SK-N-SH (cell line): ENCODE measurements at regions not wholly inside any gene's neighbourhood (a gene's known extent, or its start where the extent isn't known, plus 50 kb on each side); places are given as distances from the start of the nearest gene placed in this dataset.

Experiments
- CTCF ChIA-PET: fragments of 300-600, 350-600 bp; formaldehyde crosslinking; extraction: SDS; loops from one replicate; lab custom pipeline; 2021; lab: Yijun Ruan, JAX
- POLR2A ChIA-PET: fragments of 350-600 bp; sonication (Branson Sonifier 250); formaldehyde crosslinking; extraction: SDS; loops from one replicate; lab custom pipeline; 2020; ENCODE audit warnings: antibody characterized with exemption, inconsistent platforms; lab: Yijun Ruan, JAX
- DNase-seq: peaks from one replicate; pipeline ENCODE4 v3.0.0; 2012
- H2AFZ ChIP-seq: fragments of 200-600 bp; sonication (generic); 2 replicates; pipeline ENCODE4 v1.8.1; 2016; ENCODE audit warnings: antibody characterized with exemption, mild to moderate bottlenecking, low read depth
- H3F3A ChIP-seq: fragments of 200-600 bp; sonication (generic); replicated peaks from 2 replicates; pipeline ENCODE3; 2016; ENCODE audit warnings: antibody characterized with exemption, mild to moderate bottlenecking; ENCODE audit not compliant: insufficient read depth
- H3K27ac ChIP-seq, 2 experiments: fragments of 200-500 bp in 1 of 2; fragments of 200-600 bp in 1 of 2; sonication (Bioruptor generic) in 1 of 2; sonication (generic), shearing (Covaris generic) in 1 of 2; 2 replicates each; pipeline versions ENCODE4 v1.5.1 to v1.6.1; 2014 to 2016; ENCODE audit warnings: low read depth in 2 of 2, inconsistent platforms in 1 of 2, low read length in 1 of 2, mild to moderate bottlenecking in 1 of 2, mixed read lengths in 1 of 2
- H3K27me3 ChIP-seq: fragments of 200-600 bp; sonication (generic), shearing (Covaris generic); 2 replicates; pipeline ENCODE4 v1.6.1; 2016; ENCODE audit warnings: mixed run types; ENCODE audit not compliant: insufficient read depth
- H3K36me3 ChIP-seq, 2 experiments: fragments of 200-500 bp in 1 of 2; fragments of 200-600 bp in 1 of 2; sonication (Bioruptor generic) in 1 of 2; sonication (generic) in 1 of 2; replicated peaks in 1 of 2; 2 replicates each; pipeline versions ENCODE3 to v1.5.1; 2014 to 2016; ENCODE audit warnings: low read length in 1 of 2, mild to moderate bottlenecking in 1 of 2; ENCODE audit not compliant: insufficient read depth in 2 of 2, control insufficient read depth in 1 of 2
- H3K4me1 ChIP-seq, 2 experiments: fragments of 200-500 bp in 1 of 2; fragments of 200-600 bp in 1 of 2; sonication (Bioruptor generic) in 1 of 2; sonication (generic), shearing (Covaris generic) in 1 of 2; 2 replicates each; pipeline versions ENCODE4 v1.5.1 to v1.6.1; 2014 to 2016; ENCODE audit warnings: low read depth in 1 of 2, low read length in 1 of 2, mixed run types in 1 of 2; ENCODE audit not compliant: insufficient read depth in 2 of 2, control insufficient read depth in 1 of 2
- H3K4me2 ChIP-seq: fragments of 200-600 bp; sonication (generic), shearing (Covaris generic); 2 replicates; pipeline ENCODE4 v1.6.1; 2017; ENCODE audit warnings: mixed run types
- H3K4me3 ChIP-seq, 2 experiments: fragments of 200-500 bp in 1 of 2; fragments of 200-600 bp in 1 of 2; sonication (Bioruptor generic) in 1 of 2; sonication (generic), shearing (Covaris generic) in 1 of 2; 2 replicates each; pipeline versions ENCODE4 v1.5.1 to v1.8.1; 2014 to 2016; ENCODE audit warnings: low read depth in 2 of 2, inconsistent platforms in 1 of 2, low read length in 1 of 2, mild to moderate bottlenecking in 1 of 2, mixed read lengths in 1 of 2, moderate library complexity in 1 of 2
- H3K79me2 ChIP-seq: fragments of 200-600 bp; sonication (generic); 2 replicates; pipeline ENCODE4 v1.8.1; 2017; ENCODE audit warnings: mild to moderate bottlenecking; ENCODE audit not compliant: insufficient read depth
- H3K9ac ChIP-seq: fragments of 200-600 bp; sonication (generic); 2 replicates; pipeline ENCODE4 v1.6.1; 2017; ENCODE audit warnings: mixed run types
- H3K9me2 ChIP-seq: fragments of 200-600 bp; sonication (generic); 2 replicates; pipeline ENCODE4 v1.6.1; 2017; ENCODE audit warnings: mixed run types
- H3K9me3 ChIP-seq: fragments of 200-600 bp; sonication (generic); 2 replicates; pipeline ENCODE4 v1.6.1; 2017; ENCODE audit warnings: mixed run types, mild to moderate bottlenecking, moderate library complexity
- H4K20me1 ChIP-seq: fragments of 200-600 bp; sonication (generic); 2 replicates; pipeline ENCODE4 v1.6.1; 2017; ENCODE audit warnings: mild to moderate bottlenecking, mixed run types; ENCODE audit not compliant: insufficient read depth
- CHD2 ChIP-seq: fragments of 150-350 bp; IDR thresholded peaks from 2 replicates; pipeline ENCODE4 v1.6.1; 2018; ENCODE audit warnings: low read length; ENCODE audit not compliant: partially characterized antibody
- EP300 ChIP-seq, 2 experiments: IDR thresholded peaks; 2 replicates each; pipeline versions ENCODE4 v1.4.0 to v1.6.1; 2012; ENCODE audit warnings: borderline replicate concordance in 1 of 2, low read depth in 1 of 2, low read length in 1 of 2
- EZH2phosphoT487 ChIP-seq: fragments of 200-600 bp; sonication (generic); IDR thresholded peaks from 2 replicates; pipeline ENCODE4 v1.6.1; 2017; ENCODE audit warnings: low read depth, mixed run types, mild to moderate bottlenecking, antibody characterized with exemption, moderate library complexity, borderline replicate concordance
- FOXJ3 ChIP-seq: sonication (generic); formaldehyde crosslinking; IDR thresholded peaks from 2 replicates; pipeline ENCODE4 v1.5.1; 2020; ENCODE audit warnings: mild to moderate bottlenecking, missing genetic modification reagents
- MEF2A ChIP-seq: IDR thresholded peaks from 2 replicates; pipeline ENCODE4 v1.4.0; 2012; ENCODE audit warnings: low read depth, borderline replicate concordance
- MXI1 ChIP-seq: IDR thresholded peaks from 2 replicates; pipeline ENCODE4 v1.6.1; 2012; ENCODE audit warnings: mild to moderate bottlenecking, low read depth, low read length, improper control_type of control experiment
- NFIC ChIP-seq: IDR thresholded peaks from 2 replicates; pipeline ENCODE4 v1.4.0; 2012; ENCODE audit warnings: borderline replicate concordance
- POLR2AphosphoS5 ChIP-seq: IDR thresholded peaks from 2 replicates; pipeline ENCODE4 v1.6.1; 2012; ENCODE audit warnings: low read depth, low read length
- RAD21 ChIP-seq: IDR thresholded peaks from 2 replicates; pipeline ENCODE4 v1.6.1; 2012; ENCODE audit warnings: mild to moderate bottlenecking, low read length
- RFX5 ChIP-seq: IDR thresholded peaks from 2 replicates; pipeline ENCODE4 v1.6.1; 2012; ENCODE audit warnings: mild to moderate bottlenecking, improper control_type of control experiment, low read length
- TCF12 ChIP-seq: IDR thresholded peaks from 2 replicates; pipeline ENCODE4 v1.4.0; 2012
- TEAD4 ChIP-seq: IDR thresholded peaks from 2 replicates; pipeline ENCODE4 v1.4.0; 2012; ENCODE audit warnings: mild to moderate bottlenecking, borderline replicate concordance; ENCODE audit not compliant: insufficient read depth
- YY1 ChIP-seq: IDR thresholded peaks from 2 replicates; pipeline ENCODE4 v1.4.0; 2012; ENCODE audit warnings: low read depth, mild to moderate bottlenecking
- WGBS: methylation state at CpG from one replicate; pipeline ENCODE4 v1.1.6; 2017; ENCODE audit warnings: low lambda C conversion rate; 5-methylcytosine and 5-hydroxymethylcytosine counted together
- TF ChIP-seq, protein P1 (sequence below): fragments of 200-600 bp; sonication (generic); IDR thresholded peaks from 2 replicates; pipeline ENCODE4 v1.6.1; 2017; ENCODE audit warnings: antibody characterized with exemption, mild to moderate bottlenecking, moderate library complexity
- TF ChIP-seq, protein P2 (sequence below): fragments of 150-350 bp; IDR thresholded peaks from 2 replicates; pipeline ENCODE4 v1.6.1; 2017; ENCODE audit warnings: antibody characterized with exemption, low read length, low read depth, borderline replicate concordance
- TF ChIP-seq, protein P3 (sequence below): IDR thresholded peaks from 2 replicates; pipeline ENCODE4 v1.4.0; 2012; ENCODE audit warnings: low read depth, borderline replicate concordance
- TF ChIP-seq, protein P4 (sequence below): IDR thresholded peaks from 2 replicates; pipeline ENCODE4; 2012
- TF ChIP-seq, protein P5 (sequence below): fragments of 150-350 bp; IDR thresholded peaks from 2 replicates; pipeline ENCODE4 v1.6.1; 2016; ENCODE audit warnings: mild to moderate bottlenecking, low read depth, low read length

DNA sequence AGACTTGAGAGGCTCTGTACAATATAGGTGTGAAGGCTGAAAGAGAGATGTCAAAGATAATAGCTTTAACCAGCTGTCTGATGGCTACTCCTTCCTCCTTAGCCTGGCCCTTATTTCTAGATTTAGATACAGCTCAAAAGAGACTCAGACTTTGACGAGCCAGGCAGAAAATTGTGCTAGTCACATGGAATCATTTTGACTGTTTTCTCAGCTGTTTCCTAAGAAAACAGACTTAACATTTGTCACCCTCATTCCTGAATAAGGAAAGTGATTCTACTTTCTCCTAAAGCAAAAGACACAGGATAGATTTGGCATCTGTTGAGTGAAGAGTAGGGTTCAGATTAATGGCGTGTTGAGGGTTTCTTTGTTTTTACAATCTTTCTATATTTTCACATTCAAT, 340.7 kb downstream of the DHX15 start (continued):
- no peak for TF ChIP-seq RAD21
- no peak for TF ChIP-seq EZH2phosphoT487
- TF ChIP-seq, protein P1, sequence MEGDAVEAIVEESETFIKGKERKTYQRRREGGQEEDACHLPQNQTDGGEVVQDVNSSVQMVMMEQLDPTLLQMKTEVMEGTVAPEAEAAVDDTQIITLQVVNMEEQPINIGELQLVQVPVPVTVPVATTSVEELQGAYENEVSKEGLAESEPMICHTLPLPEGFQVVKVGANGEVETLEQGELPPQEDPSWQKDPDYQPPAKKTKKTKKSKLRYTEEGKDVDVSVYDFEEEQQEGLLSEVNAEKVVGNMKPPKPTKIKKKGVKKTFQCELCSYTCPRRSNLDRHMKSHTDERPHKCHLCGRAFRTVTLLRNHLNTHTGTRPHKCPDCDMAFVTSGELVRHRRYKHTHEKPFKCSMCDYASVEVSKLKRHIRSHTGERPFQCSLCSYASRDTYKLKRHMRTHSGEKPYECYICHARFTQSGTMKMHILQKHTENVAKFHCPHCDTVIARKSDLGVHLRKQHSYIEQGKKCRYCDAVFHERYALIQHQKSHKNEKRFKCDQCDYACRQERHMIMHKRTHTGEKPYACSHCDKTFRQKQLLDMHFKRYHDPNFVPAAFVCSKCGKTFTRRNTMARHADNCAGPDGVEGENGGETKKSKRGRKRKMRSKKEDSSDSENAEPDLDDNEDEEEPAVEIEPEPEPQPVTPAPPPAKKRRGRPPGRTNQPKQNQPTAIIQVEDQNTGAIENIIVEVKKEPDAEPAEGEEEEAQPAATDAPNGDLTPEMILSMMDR, result no peak
- no peak for TF ChIP-seq POLR2AphosphoS5
- no peak for TF ChIP-seq CHD2
- no peak for TF ChIP-seq EP300 (IDR thresholded peaks at IDR 0.05; ENCODE audit: borderline replicate concordance in 1 of 2, low read depth in 1 of 2, low read length in 1 of 2)
- TF ChIP-seq, protein P2, sequence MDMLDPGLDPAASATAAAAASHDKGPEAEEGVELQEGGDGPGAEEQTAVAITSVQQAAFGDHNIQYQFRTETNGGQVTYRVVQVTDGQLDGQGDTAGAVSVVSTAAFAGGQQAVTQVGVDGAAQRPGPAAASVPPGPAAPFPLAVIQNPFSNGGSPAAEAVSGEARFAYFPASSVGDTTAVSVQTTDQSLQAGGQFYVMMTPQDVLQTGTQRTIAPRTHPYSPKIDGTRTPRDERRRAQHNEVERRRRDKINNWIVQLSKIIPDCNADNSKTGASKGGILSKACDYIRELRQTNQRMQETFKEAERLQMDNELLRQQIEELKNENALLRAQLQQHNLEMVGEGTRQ, result no peak
- no peak for TF ChIP-seq FOXJ3 (CRISPR knock-in tag)
- no peak for TF ChIP-seq MEF2A

DNA sequence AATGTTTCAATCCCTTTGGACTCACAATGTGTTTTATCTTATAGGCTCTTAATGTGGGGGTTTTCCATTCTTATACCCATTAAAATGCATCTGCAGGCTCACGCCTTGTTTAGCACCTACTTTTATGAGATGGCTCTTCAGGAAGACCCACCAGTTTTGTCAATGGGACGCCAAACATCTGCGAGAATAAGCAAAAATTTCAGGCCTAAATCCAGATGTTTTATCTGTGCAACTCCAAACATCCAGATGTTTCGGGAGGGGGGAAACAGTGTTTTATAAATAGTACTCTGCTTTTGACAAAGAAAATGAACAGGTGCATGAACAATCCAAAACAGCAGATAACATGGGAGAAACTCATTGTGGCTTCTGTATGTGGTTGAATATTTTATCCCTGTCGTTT, 342.8 kb downstream of the DHX15 start:
- Histone ChIP-seq H4K20me1 (no peaks in the 10 kb centered on the region), H2AFZ (no peak overlapping the region), H3K9ac (no peak overlapping the region), H3K36me3 (no peaks in the 10 kb centered on the region), H3K4me1 (no peaks in the 10 kb centered on the region), H3K9me3 (no peaks in the 10 kb centered on the region), H3K4me3 (no peak overlapping the region), H3K9me2 (no peaks in the 10 kb centered on the region), H3F3A (no peaks in the 10 kb centered on the region), H3K27me3 (no peaks in the 10 kb centered on the region), H3K27ac (no peak overlapping the region), H3K4me2 (no peak overlapping the region), H3K79me2 (no peaks in the 10 kb centered on the region)
- no peak for DNase-seq
- WGBS, result 10% methylated on average over 5 of the region's 5 CpGs
- ChIA-PET CTCF (no interaction called here), POLR2A (no interaction called here)
- TF ChIP-seq YY1 (no peak), RFX5 (no peak), MXI1 (no peak), EZH2phosphoT487 (no peak), NFIC (no peak), TCF12 (no peak), EP300 (IDR thresholded peaks at IDR 0.05; ENCODE audit: borderline replicate concordance in 1 of 2, low read depth in 1 of 2, low read length in 1 of 2) (no peak), TEAD4 (no peak)
- TF ChIP-seq, protein P3, sequence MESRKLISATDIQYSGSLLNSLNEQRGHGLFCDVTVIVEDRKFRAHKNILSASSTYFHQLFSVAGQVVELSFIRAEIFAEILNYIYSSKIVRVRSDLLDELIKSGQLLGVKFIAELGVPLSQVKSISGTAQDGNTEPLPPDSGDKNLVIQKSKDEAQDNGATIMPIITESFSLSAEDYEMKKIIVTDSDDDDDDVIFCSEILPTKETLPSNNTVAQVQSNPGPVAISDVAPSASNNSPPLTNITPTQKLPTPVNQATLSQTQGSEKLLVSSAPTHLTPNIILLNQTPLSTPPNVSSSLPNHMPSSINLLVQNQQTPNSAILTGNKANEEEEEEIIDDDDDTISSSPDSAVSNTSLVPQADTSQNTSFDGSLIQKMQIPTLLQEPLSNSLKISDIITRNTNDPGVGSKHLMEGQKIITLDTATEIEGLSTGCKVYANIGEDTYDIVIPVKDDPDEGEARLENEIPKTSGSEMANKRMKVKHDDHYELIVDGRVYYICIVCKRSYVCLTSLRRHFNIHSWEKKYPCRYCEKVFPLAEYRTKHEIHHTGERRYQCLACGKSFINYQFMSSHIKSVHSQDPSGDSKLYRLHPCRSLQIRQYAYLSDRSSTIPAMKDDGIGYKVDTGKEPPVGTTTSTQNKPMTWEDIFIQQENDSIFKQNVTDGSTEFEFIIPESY, result no peak
- TF ChIP-seq, protein P4, sequence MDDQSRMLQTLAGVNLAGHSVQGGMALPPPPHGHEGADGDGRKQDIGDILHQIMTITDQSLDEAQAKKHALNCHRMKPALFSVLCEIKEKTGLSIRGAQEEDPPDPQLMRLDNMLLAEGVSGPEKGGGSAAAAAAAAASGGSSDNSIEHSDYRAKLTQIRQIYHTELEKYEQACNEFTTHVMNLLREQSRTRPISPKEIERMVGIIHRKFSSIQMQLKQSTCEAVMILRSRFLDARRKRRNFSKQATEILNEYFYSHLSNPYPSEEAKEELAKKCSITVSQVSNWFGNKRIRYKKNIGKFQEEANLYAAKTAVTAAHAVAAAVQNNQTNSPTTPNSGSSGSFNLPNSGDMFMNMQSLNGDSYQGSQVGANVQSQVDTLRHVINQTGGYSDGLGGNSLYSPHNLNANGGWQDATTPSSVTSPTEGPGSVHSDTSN, result no peak
- TF ChIP-seq, protein P5, sequence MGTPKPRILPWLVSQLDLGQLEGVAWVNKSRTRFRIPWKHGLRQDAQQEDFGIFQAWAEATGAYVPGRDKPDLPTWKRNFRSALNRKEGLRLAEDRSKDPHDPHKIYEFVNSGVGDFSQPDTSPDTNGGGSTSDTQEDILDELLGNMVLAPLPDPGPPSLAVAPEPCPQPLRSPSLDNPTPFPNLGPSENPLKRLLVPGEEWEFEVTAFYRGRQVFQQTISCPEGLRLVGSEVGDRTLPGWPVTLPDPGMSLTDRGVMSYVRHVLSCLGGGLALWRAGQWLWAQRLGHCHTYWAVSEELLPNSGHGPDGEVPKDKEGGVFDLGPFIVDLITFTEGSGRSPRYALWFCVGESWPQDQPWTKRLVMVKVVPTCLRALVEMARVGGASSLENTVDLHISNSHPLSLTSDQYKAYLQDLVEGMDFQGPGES, result no peak
- TF ChIP-seq, protein P1, result no peak
- TF ChIP-seq, protein P2, result no peak
